ENCODE measurements at regions not wholly inside any gene's neighbourhood (a gene's known extent, or its start where the extent isn't known, plus 50 kb on each side); places are given as distances from the start of the nearest gene placed in this dataset.

DNA sequence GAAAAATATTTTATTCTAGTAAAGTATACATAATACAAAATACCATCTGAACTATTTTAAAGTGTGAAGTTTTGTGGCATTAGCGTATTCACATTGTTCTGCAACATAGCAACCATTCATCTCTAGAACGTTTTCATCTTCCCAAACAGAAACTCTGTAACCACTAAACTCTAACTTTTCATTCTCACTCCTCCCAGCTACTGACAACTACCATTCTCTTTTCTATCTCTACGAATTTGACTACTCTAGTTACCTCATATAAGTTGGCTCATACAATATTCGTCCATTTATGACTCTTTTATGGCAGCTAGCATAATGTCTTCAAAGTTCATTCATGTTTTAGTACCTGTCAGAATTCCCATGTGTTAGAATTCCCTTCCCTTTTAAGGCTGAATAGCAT lies 150.5 kb upstream of the MIR17HG start (continued):
- TF ChIP-seq, protein P1, sequence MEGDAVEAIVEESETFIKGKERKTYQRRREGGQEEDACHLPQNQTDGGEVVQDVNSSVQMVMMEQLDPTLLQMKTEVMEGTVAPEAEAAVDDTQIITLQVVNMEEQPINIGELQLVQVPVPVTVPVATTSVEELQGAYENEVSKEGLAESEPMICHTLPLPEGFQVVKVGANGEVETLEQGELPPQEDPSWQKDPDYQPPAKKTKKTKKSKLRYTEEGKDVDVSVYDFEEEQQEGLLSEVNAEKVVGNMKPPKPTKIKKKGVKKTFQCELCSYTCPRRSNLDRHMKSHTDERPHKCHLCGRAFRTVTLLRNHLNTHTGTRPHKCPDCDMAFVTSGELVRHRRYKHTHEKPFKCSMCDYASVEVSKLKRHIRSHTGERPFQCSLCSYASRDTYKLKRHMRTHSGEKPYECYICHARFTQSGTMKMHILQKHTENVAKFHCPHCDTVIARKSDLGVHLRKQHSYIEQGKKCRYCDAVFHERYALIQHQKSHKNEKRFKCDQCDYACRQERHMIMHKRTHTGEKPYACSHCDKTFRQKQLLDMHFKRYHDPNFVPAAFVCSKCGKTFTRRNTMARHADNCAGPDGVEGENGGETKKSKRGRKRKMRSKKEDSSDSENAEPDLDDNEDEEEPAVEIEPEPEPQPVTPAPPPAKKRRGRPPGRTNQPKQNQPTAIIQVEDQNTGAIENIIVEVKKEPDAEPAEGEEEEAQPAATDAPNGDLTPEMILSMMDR (conservative IDR thresholded peaks at IDR 0.05; ENCODE audit: low read depth in 2 of 2): no peak
- TF ChIP-seq ZNF331 (CRISPR knock-in tag; IDR thresholded peaks at IDR 0.05; ENCODE audit: low read depth) (no peak), JUNB (IDR thresholded peaks at IDR 0.05; ENCODE audit: unreplicated experiment) (no peak), EZH2phosphoT487 (IDR thresholded peaks at IDR 0.05; ENCODE audit: unreplicated experiment) (no peak), NANOG (IDR thresholded peaks at IDR 0.05; ENCODE audit: borderline replicate concordance) (no peak), POLR2AphosphoS5 (IDR thresholded peaks at IDR 0.05; ENCODE audit: low read depth) (no peak), STAT1 (IDR thresholded peaks at IDR 0.05; ENCODE audit: unreplicated experiment) (no peak), ZNF114 (CRISPR knock-in tag; IDR thresholded peaks at IDR 0.05) (no peak)
- TF ChIP-seq, protein P2, sequence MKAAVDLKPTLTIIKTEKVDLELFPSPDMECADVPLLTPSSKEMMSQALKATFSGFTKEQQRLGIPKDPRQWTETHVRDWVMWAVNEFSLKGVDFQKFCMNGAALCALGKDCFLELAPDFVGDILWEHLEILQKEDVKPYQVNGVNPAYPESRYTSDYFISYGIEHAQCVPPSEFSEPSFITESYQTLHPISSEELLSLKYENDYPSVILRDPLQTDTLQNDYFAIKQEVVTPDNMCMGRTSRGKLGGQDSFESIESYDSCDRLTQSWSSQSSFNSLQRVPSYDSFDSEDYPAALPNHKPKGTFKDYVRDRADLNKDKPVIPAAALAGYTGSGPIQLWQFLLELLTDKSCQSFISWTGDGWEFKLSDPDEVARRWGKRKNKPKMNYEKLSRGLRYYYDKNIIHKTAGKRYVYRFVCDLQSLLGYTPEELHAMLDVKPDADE (IDR thresholded peaks at IDR 0.05): no peak

DNA sequence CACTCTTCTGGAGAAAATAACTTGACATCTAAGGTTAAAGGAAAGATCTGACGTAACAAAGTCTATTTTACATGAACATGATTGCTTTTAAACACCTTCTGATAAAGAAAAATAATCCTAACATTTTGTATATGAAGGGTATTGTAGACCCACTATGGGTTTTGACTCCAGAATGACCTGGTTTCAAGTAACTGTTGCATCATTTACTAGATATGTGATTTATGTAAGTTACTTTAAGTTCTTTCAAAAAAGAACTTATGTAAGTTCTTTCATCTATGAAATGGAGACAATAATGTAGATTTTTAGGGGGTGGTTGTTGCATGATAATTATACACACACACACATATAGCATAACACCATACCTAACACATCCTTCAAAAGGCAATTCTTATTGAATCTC lies 147.6 kb upstream of the MIR17HG start:
- H3K9me3 Mint-ChIP-seq: no peaks in the 10 kb centered on the region
- no peak overlapping the region for H3K27ac ChIP-seq (ENCODE audit: low read depth)
- H3K36me3 ChIP-seq (ENCODE audit: insufficient read depth): no peaks in the 10 kb centered on the region
- no peaks in the 10 kb centered on the region for H3K27me3 ChIP-seq (ENCODE audit: insufficient read depth)
- H3K4me2 ChIP-seq: no peak overlapping the region
- no peak for DNase-seq (ENCODE audit: low spot score)
- H3K27me3 Mint-ChIP-seq (ENCODE audit: insufficient read depth, low read depth, poor library complexity): no peaks in the 10 kb centered on the region
- no peaks in the 10 kb centered on the region for H4K20me1 ChIP-seq (replicated peaks; ENCODE audit: insufficient read depth)
- no peak overlapping the region for H3K4me3 Mint-ChIP-seq
- no peak overlapping the region for H2AFZ ChIP-seq
- H3K4me3 ChIP-seq: no peak overlapping the region
- no peaks in the 10 kb centered on the region for H3K79me2 ChIP-seq (replicated peaks; ENCODE audit: insufficient read depth)
- no peaks in the 10 kb centered on the region for H3K36me3 Mint-ChIP-seq (ENCODE audit: low read depth)
- no peak for ATAC-seq
- peaks cover 14% of the 10 kb centered on the region for H3K4me1 ChIP-seq (ENCODE audit: insufficient read depth)
- H3K4me1 Mint-ChIP-seq: peaks cover 23% of the 10 kb centered on the region
- no peak overlapping the region for H3K27ac Mint-ChIP-seq
- H3K9me2 ChIP-seq (ENCODE audit: insufficient read depth): no peaks in the 10 kb centered on the region
- no peaks in the 10 kb centered on the region for H3F3A ChIP-seq (replicated peaks; ENCODE audit: low read depth)
- TF ChIP-seq NANOG (IDR thresholded peaks at IDR 0.05; ENCODE audit: borderline replicate concordance) (no peak), CREB1 (CRISPR knock-in tag; IDR thresholded peaks at IDR 0.05; ENCODE audit: low read depth) (no peak), ZNF114 (CRISPR knock-in tag; IDR thresholded peaks at IDR 0.05) (no peak), POLR2AphosphoS5 (IDR thresholded peaks at IDR 0.05; ENCODE audit: low read depth) (no peak), EZH2 (IDR thresholded peaks at IDR 0.05; ENCODE audit: low read depth, unreplicated experiment) (no peak), JUNB (IDR thresholded peaks at IDR 0.05; ENCODE audit: unreplicated experiment) (no peak)
- TF ChIP-seq, protein P2 (IDR thresholded peaks at IDR 0.05): no peak
- TF ChIP-seq, protein P3, sequence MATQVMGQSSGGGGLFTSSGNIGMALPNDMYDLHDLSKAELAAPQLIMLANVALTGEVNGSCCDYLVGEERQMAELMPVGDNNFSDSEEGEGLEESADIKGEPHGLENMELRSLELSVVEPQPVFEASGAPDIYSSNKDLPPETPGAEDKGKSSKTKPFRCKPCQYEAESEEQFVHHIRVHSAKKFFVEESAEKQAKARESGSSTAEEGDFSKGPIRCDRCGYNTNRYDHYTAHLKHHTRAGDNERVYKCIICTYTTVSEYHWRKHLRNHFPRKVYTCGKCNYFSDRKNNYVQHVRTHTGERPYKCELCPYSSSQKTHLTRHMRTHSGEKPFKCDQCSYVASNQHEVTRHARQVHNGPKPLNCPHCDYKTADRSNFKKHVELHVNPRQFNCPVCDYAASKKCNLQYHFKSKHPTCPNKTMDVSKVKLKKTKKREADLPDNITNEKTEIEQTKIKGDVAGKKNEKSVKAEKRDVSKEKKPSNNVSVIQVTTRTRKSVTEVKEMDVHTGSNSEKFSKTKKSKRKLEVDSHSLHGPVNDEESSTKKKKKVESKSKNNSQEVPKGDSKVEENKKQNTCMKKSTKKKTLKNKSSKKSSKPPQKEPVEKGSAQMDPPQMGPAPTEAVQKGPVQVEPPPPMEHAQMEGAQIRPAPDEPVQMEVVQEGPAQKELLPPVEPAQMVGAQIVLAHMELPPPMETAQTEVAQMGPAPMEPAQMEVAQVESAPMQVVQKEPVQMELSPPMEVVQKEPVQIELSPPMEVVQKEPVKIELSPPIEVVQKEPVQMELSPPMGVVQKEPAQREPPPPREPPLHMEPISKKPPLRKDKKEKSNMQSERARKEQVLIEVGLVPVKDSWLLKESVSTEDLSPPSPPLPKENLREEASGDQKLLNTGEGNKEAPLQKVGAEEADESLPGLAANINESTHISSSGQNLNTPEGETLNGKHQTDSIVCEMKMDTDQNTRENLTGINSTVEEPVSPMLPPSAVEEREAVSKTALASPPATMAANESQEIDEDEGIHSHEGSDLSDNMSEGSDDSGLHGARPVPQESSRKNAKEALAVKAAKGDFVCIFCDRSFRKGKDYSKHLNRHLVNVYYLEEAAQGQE (IDR thresholded peaks at IDR 0.05; ENCODE audit: unreplicated experiment): no peak

Data from GM23338 (cell line).